ENCODE measurements at regions not wholly inside any gene's neighbourhood (a gene's known extent, or its start where the extent isn't known, plus 50 kb on each side); places are given as distances from the start of the nearest gene placed in this dataset.

DNA sequence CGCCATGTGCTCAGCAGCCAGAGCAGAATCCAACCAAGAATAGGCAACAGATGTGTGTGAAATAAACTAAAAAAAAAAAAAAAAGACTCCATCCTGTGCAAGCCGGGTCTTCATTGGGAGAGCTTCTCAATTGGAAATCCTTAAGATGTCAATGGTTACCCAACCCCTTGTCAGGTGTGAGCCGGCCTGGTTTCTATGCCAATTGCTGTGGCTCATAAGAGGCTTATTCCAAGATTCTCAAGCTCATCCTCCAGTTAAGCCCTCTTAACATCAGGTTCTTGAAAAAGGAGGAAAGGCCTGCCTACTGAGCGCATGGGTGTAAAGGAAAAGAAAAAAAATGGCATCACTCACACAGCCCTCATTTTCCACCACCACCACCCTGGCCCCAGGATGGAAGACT, 1084.6 kb downstream of the UQCRFS1 start:
- H2BK12ac ChIP-seq (ENCODE audit: insufficient read length, low read depth, low read length) = no peak overlapping the region
- no peak overlapping the region for H2BK15ac ChIP-seq (ENCODE audit: low read depth, low read length)
- H2BK5ac ChIP-seq (ENCODE audit: insufficient read length, low read length) = no peak overlapping the region
- no peaks in the 10 kb centered on the region for H3K79me2 ChIP-seq (ENCODE audit: insufficient read depth, low read length)
- H4K5ac ChIP-seq (ENCODE audit: insufficient read length, low read depth, low read length) = no peak overlapping the region
- H3K23ac ChIP-seq (ENCODE audit: insufficient read length, low read depth, low read length) = no peak overlapping the region
- no peaks in the 10 kb centered on the region for H3K23me2 ChIP-seq (ENCODE audit: insufficient read length, low read depth, low read length, poor library complexity, severe bottlenecking)
- no peak overlapping the region for H4K91ac ChIP-seq (ENCODE audit: insufficient read length, low read depth, low read length)
- no peaks in the 10 kb centered on the region; a peak in 1 of 5 replicates for H3K9me3 Mint-ChIP-seq
- H3K18ac ChIP-seq (ENCODE audit: insufficient read length, low read depth, low read length) = no peak overlapping the region
- TF ChIP-seq, protein P1, sequence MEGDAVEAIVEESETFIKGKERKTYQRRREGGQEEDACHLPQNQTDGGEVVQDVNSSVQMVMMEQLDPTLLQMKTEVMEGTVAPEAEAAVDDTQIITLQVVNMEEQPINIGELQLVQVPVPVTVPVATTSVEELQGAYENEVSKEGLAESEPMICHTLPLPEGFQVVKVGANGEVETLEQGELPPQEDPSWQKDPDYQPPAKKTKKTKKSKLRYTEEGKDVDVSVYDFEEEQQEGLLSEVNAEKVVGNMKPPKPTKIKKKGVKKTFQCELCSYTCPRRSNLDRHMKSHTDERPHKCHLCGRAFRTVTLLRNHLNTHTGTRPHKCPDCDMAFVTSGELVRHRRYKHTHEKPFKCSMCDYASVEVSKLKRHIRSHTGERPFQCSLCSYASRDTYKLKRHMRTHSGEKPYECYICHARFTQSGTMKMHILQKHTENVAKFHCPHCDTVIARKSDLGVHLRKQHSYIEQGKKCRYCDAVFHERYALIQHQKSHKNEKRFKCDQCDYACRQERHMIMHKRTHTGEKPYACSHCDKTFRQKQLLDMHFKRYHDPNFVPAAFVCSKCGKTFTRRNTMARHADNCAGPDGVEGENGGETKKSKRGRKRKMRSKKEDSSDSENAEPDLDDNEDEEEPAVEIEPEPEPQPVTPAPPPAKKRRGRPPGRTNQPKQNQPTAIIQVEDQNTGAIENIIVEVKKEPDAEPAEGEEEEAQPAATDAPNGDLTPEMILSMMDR (conservative IDR thresholded peaks at IDR 0.05) = no peak
- no peak overlapping the region for H2AK5ac ChIP-seq (ENCODE audit: insufficient read length, low read length)
- DNase-seq = no peak
- H3K9me3 ChIP-seq (ENCODE audit: control insufficient read depth, low read depth, low read length) = no peaks in the 10 kb centered on the region
- no peak overlapping the region for H3K27ac ChIP-seq (ENCODE audit: insufficient read length, low read depth, low read length)
- H2BK20ac ChIP-seq (ENCODE audit: low read depth, low read length, poor library complexity, severe bottlenecking) = no peak overlapping the region
- no peak overlapping the region for H4K8ac ChIP-seq (replicated peaks; ENCODE audit: insufficient read length, low read depth, low read length)
- no peak overlapping the region for H2BK120ac ChIP-seq (ENCODE audit: low read depth, low read length, poor library complexity, severe bottlenecking)
- H3K4ac ChIP-seq (ENCODE audit: low read depth, low read length) = no peak overlapping the region
- no peak overlapping the region for H3K4me3 Mint-ChIP-seq
- no peak overlapping the region for H2AFZ ChIP-seq (ENCODE audit: low read length)
- H3K4me1 Mint-ChIP-seq = peaks cover 23 to 24% of the 10 kb centered on the region in 2 experiments
- H3K4me1 ChIP-seq (ENCODE audit: insufficient read depth, low read length) = no peaks in the 10 kb centered on the region
- H3K27me3 Mint-ChIP-seq (ENCODE audit: low read depth) = peaks cover 4% of the 10 kb centered on the region; the same call in 1 of the 2 replicates
- no peaks in the 10 kb centered on the region; a peak in 1 of 7 replicates for H3K36me3 Mint-ChIP-seq (ENCODE audit: insufficient read depth in 1 of 3, low read depth in 3 of 3)
- no peaks in the 10 kb centered on the region for H4K20me1 ChIP-seq (ENCODE audit: control insufficient read depth, insufficient read depth, insufficient read length)
- H3K27me3 ChIP-seq (ENCODE audit: insufficient read depth, low read length) = no peaks in the 10 kb centered on the region
- H3K9ac ChIP-seq (ENCODE audit: extremely low read depth, insufficient read length, low read length) = no peak overlapping the region
- H3K4me2 ChIP-seq (ENCODE audit: insufficient read depth, insufficient read length, low read length) = no peak overlapping the region
- no peaks in the 10 kb centered on the region for H3K79me1 ChIP-seq (ENCODE audit: insufficient read depth, low read depth, low read length, poor library complexity, severe bottlenecking)
- WGBS (ENCODE audit: extremely low coverage, insufficient read length, low lambda C conversion rate) = no CpG with 5 or more reads among the region's 4 CpGs
- no peak overlapping the region for H3K14ac ChIP-seq (ENCODE audit: insufficient read depth, low read length)
- no peak overlapping the region for H3K56ac ChIP-seq (ENCODE audit: insufficient read length, low read depth, low read length)
- no peak overlapping the region for H3K27ac Mint-ChIP-seq
- no peak overlapping the region for H3T11ph ChIP-seq (ENCODE audit: low read length)
